AG10803 (cell line): ENCODE measurements at regions not wholly inside any gene's neighbourhood (a gene's known extent, or its start where the extent isn't known, plus 50 kb on each side); places are given as distances from the start of the nearest gene placed in this dataset.

Experiments
- DNase-seq: peaks from one replicate; pipeline ENCODE4 v3.0.0; 2010; ENCODE audit warnings: low read depth
- H3K4me3 ChIP-seq: 2 replicates; pipeline ENCODE4 v1.5.1; 2011; ENCODE audit warnings: mild to moderate bottlenecking, low read length, control low read depth
- CTCF ChIP-seq: conservative IDR thresholded peaks from 2 replicates; pipeline ENCODE4 v1.5.1; 2011; ENCODE audit warnings: mild to moderate bottlenecking, low read length, control low read depth, inconsistent platforms

GRCh38 chr7:113291058-113291457, 172.7 kb upstream of the SMIM30 start:
- no peak for DNase-seq
- no peak for TF ChIP-seq CTCF

DNA sequence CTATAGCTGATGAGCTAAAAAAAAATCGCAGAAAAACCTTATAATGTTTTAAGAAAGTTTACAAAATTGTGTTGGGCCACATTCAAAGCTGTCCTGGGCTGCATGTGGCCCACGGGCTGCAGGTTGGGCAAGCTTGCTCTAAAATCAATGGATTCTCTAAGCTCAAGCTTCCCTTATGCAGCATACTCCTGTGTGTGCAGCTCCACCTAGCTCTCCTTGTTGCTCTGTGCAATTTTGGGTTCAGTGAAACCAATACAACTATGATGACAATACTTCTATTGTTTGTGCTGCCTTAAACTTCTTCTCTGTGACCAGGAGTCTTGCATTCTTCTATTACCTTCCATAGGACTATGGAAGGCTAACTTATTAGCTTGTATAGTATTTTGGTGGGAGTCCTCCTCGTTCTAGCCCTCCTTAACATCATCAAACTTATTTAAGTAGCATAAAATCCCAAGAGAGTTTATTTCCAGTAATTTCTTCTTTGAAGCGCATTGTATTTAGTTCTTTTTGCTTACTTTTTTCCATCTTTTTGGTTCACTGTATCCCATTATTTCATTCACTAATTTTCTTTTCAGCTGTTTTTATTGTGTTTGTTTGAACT, 170.9 kb upstream of the SMIM30 start:
- peak; percentile 62 for DNase-seq
- H3K4me3 ChIP-seq: no peak overlapping the region
- peak; percentile 84 for TF ChIP-seq CTCF

More at GRCh38 chr7:113291058-113291457, 172.7 kb upstream of the SMIM30 start:
- H3K4me3 ChIP-seq: no peak overlapping the region

DNA sequence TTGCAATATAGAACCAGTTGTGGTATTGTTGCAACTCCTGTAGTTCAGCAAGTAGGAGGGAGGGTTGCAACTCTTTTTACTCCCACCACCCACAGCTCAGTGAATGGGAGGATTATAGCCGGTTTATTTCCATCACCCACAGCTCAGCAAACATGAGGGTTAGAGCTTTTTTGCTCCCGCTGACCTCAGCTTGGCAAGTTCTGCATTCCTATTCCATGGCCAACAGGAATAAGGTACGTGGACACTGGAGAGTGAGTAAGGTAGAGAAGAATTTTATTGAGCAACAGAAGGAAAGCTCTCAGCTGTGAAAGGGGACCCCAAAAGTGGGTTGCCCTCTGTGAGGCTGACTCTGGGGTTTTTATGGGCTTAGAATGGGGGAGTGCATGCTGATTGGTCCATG, 167.1 kb upstream of the SMIM30 start:
- TF ChIP-seq CTCF: no peak
- H3K4me3 ChIP-seq: no peak overlapping the region
- peak; percentile 4 for DNase-seq

DNA sequence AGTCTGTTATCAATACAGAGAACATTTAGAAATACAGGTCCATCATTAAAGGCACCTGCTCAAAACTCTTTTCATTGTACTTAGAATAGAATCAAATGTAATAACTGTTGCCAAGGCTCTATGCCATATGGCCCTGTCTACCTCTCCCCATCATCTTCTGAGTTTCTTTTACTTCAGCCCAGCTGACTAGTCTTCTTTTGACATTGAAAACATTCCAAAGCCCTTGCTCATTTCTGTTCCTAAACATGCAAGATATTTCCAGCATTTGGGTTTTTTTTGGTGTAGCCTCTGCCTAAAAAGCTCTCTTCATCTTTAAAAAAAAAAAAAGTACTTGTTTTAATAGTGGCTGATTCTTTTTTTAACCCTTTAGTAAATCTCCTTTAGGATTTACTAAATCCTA, 165.5 kb upstream of the SMIM30 start:
- peak; percentile 45 for DNase-seq
- H3K4me3 ChIP-seq: no peak overlapping the region
- no peak for TF ChIP-seq CTCF

DNA sequence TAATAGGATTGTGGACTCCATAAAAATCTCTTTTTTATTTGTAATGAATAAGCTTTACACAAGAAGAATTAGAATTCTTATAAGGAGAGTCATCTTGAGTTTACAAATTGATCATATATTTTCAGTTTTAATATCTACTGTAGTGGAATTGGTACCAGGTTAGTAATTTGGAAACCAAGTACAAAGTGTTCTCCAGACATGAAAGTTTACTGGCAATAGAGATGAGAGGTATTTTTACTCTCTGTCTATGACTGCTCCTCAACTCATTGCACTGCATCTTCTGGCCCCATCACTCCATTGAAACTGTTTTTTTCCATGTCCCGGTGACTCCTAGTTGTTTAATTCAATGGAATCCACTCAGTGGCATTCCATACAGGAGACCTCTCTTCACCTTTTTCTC, 164.5 kb upstream of the SMIM30 start:
- no peak overlapping the region for H3K4me3 ChIP-seq
- no peak for TF ChIP-seq CTCF
- DNase-seq: no peak

DNA sequence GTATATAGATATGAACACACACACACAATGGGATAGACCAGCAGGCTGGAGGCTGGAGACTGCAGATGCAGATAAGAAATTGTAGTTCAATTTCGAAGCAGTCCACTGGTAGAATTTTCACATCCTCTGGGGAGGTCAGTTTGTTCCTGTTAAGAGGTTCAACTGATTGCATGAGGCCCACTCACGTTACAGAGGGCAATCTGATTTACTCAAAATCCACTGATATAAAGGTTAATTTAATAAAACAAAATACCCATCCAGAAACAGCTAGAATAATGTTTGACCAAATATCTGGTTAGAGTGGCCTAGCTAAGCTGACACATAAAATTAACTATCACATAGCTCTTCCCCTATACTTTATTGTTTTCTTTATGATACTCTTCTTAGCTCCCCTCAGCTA, 162.9 kb upstream of the SMIM30 start:
- no peak overlapping the region for H3K4me3 ChIP-seq
- no peak for TF ChIP-seq CTCF
- no peak for DNase-seq

DNA sequence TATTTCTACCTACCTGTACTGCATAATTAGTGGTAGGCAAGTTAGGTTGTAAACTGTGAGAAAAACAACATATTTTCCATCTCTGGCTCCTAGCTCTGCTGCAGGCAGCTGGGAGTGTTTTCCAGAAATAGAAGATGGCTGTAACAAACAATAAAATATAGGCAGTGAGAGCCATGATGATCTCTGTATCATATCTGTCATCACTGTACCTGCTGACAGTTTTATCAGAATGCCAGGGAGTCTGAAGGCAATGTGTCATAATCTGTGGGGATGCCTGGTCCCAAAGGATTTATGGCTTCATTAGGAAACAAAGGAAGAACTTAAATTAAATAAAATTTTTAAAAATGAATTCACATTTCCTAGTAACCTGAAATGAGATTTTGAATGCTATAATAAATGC, 160.9 kb upstream of the SMIM30 start:
- no peak overlapping the region for H3K4me3 ChIP-seq
- no peak for TF ChIP-seq CTCF
- DNase-seq: no peak
